GM23248 (cell line): ENCODE measurements at regions not wholly inside any gene's neighbourhood (a gene's known extent, or its start where the extent isn't known, plus 50 kb on each side); places are given as distances from the start of the nearest gene placed in this dataset.

Experiments used
- EZH2 ChIP-seq: fragments of 200-600 bp; sonication (generic); IDR thresholded peaks from 2 replicates; pipeline ENCODE4 v1.6.1; 2018; ENCODE audit warnings: antibody characterized with exemption, mild to moderate bottlenecking; ENCODE audit not compliant: insufficient read depth, poor library complexity, severe bottlenecking
- EZH2phosphoT487 ChIP-seq: fragments of 200-600 bp; sonication (generic); IDR thresholded peaks from 2 replicates; pipeline ENCODE4 v1.6.1; 2018; ENCODE audit warnings: antibody characterized with exemption, moderate library complexity, mild to moderate bottlenecking, low read depth; ENCODE audit not compliant: insufficient read depth

GRCh38 chr5:116763987-116764866 lies 189.6 kb upstream of the SEMA6A start:
- TF ChIP-seq EZH2 (no peak), EZH2phosphoT487 (no peak)
